GM18907 (cell line): ENCODE measurements at regions not wholly inside any gene's neighbourhood (a gene's known extent, or its start where the extent isn't known, plus 50 kb on each side); places are given as distances from the start of the nearest gene placed in this dataset.

Experiments
- ATAC-seq: cut with Tn5 transposase; IDR thresholded peaks from one replicate; pipeline ENCODE4 v1.9.1; 2021; ENCODE audit warnings: mild to moderate bottlenecking, moderate library complexity; ENCODE audit not compliant: unreplicated experiment

GRCh38 chr2:167537743-167538142, 649.5 kb downstream of the XIRP2 start:
- no peak for ATAC-seq

GRCh38 chr2:167534443-167534842, 646.2 kb downstream of the XIRP2 start:
- ATAC-seq: no peak

- ATAC-seq: no peak
Observed at GRCh38 chr2:167524786-167525185, 636.5 kb downstream of the XIRP2 start.

- ATAC-seq: no peak
Observed at GRCh38 chr2:167510071-167510759, 621.9 kb downstream of the XIRP2 start.

- no peak for ATAC-seq
Observed at GRCh38 chr2:167509586-167509985, 621.3 kb downstream of the XIRP2 start.

GRCh38 chr2:167508709-167509108, 620.4 kb downstream of the XIRP2 start:
- ATAC-seq: no peak

GRCh38 chr2:167506395-167506794, 618.1 kb downstream of the XIRP2 start:
- ATAC-seq: no peak

GRCh38 chr2:167504695-167505094, 616.4 kb downstream of the XIRP2 start:
- no peak for ATAC-seq

GRCh38 chr2:167504061-167504460, 615.8 kb downstream of the XIRP2 start:
- no peak for ATAC-seq

- no peak for ATAC-seq
Observed at GRCh38 chr2:167501618-167502017, 613.3 kb downstream of the XIRP2 start.

GRCh38 chr2:167493862-167494261, 605.6 kb downstream of the XIRP2 start:
- ATAC-seq: no peak

GRCh38 chr2:167492486-167492885, 604.2 kb downstream of the XIRP2 start:
- no peak for ATAC-seq

- no peak for ATAC-seq
Observed at GRCh38 chr2:167491788-167492187, 603.5 kb downstream of the XIRP2 start.

- ATAC-seq: no peak
Observed at GRCh38 chr2:167490455-167490854, 602.2 kb downstream of the XIRP2 start.

GRCh38 chr2:167489325-167489724, 601.0 kb downstream of the XIRP2 start:
- no peak for ATAC-seq

GRCh38 chr2:167487728-167488127, 599.4 kb downstream of the XIRP2 start:
- no peak for ATAC-seq

GRCh38 chr2:167484875-167485274, 596.6 kb downstream of the XIRP2 start:
- ATAC-seq: no peak

- no peak for ATAC-seq
Observed at GRCh38 chr2:167480986-167481309, 592.7 kb downstream of the XIRP2 start.

GRCh38 chr2:167480232-167480985, 592.1 kb downstream of the XIRP2 start:
- ATAC-seq: no peak

- ATAC-seq: no peak
Observed at GRCh38 chr2:167478196-167478595, 589.9 kb downstream of the XIRP2 start.

GRCh38 chr2:167475791-167476190, 587.5 kb downstream of the XIRP2 start:
- no peak for ATAC-seq

GRCh38 chr2:167471734-167472133, 583.5 kb downstream of the XIRP2 start:
- peak; percentile 77 for ATAC-seq

GRCh38 chr2:167471332-167471731, 583.1 kb downstream of the XIRP2 start:
- peak; percentile 45 for ATAC-seq
